ENCODE measurements at regions not wholly inside any gene's neighbourhood (a gene's known extent, or its start where the extent isn't known, plus 50 kb on each side); places are given as distances from the start of the nearest gene placed in this dataset.
"Not testable (repeated sequence)": the region's sequence is repeated elsewhere in the genome, so short reads cannot be mapped to it uniquely, and the experiment has no call there.

DNA sequence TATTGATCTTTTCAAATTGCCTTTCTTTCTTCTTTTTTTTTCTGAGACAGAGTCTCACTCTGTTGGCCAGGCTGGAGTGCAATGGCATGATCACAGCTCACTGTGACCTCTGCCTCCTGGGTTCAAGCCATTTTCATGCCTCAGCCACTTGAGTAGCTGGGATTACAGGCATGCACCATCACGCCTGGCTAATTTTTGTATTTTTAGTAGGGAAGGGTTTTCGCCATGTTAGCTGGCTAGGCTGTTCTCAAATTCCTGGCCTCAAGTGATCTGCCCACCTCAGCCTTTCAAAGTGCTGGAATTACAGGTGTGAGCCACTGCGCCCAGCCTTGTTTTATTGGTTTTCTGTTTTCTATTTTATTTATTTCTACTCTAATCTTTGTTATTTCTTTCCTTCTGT lies 82.7 kb upstream of the NUDT6 start:
- not testable (repeated sequence) for TF ChIP-seq BHLHE40 (IDR thresholded peaks at IDR 0.05; ENCODE audit: borderline replicate concordance); FOXM1 (IDR thresholded peaks at IDR 0.05; ENCODE audit: borderline replicate concordance); FOXA1 (IDR thresholded peaks at IDR 0.05); ELF4 (IDR thresholded peaks at IDR 0.05); SUZ12 (IDR thresholded peaks at IDR 0.05); SP1 (IDR thresholded peaks at IDR 0.05); FOXK2 (IDR thresholded peaks at IDR 0.05); HDGF (IDR thresholded peaks at IDR 0.05; ENCODE audit: borderline replicate concordance); LEF1 (IDR thresholded peaks at IDR 0.05; ENCODE audit: borderline replicate concordance); NFRKB (IDR thresholded peaks at IDR 0.05); ZNF384 (IDR thresholded peaks at IDR 0.05)
- TF ChIP-seq, protein P1, sequence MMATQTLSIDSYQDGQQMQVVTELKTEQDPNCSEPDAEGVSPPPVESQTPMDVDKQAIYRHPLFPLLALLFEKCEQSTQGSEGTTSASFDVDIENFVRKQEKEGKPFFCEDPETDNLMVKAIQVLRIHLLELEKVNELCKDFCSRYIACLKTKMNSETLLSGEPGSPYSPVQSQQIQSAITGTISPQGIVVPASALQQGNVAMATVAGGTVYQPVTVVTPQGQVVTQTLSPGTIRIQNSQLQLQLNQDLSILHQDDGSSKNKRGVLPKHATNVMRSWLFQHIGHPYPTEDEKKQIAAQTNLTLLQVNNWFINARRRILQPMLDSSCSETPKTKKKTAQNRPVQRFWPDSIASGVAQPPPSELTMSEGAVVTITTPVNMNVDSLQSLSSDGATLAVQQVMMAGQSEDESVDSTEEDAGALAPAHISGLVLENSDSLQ (IDR thresholded peaks at IDR 0.05), result not testable (repeated sequence)

All from HEK293T (cell line).